SK-N-SH (cell line): ENCODE measurements at regions not wholly inside any gene's neighbourhood (a gene's known extent, or its start where the extent isn't known, plus 50 kb on each side); places are given as distances from the start of the nearest gene placed in this dataset.

Source experiments
- NFIC ChIP-seq: IDR thresholded peaks from 2 replicates; pipeline ENCODE4 v1.4.0; 2012; ENCODE audit warnings: borderline replicate concordance
- POLR2AphosphoS5 ChIP-seq: IDR thresholded peaks from 2 replicates; pipeline ENCODE4 v1.6.1; 2012; ENCODE audit warnings: low read depth, low read length
- RAD21 ChIP-seq: IDR thresholded peaks from 2 replicates; pipeline ENCODE4 v1.6.1; 2012; ENCODE audit warnings: mild to moderate bottlenecking, low read length
- RFX5 ChIP-seq: IDR thresholded peaks from 2 replicates; pipeline ENCODE4 v1.6.1; 2012; ENCODE audit warnings: mild to moderate bottlenecking, improper control_type of control experiment, low read length
- RXRA ChIP-seq: IDR thresholded peaks from 2 replicates; pipeline ENCODE4 v1.4.0; 2012; ENCODE audit warnings: low read depth, mild to moderate bottlenecking, borderline replicate concordance
- SMC3 ChIP-seq: IDR thresholded peaks from 2 replicates; pipeline ENCODE4 v1.6.1; 2012; ENCODE audit warnings: low read depth, low read length, improper control_type of control experiment
- TAF1 ChIP-seq: IDR thresholded peaks from 2 replicates; pipeline ENCODE4 v1.6.1; 2012; ENCODE audit warnings: low read depth, mild to moderate bottlenecking, low read length, moderate library complexity, borderline replicate concordance
- TCF12 ChIP-seq: IDR thresholded peaks from 2 replicates; pipeline ENCODE4 v1.4.0; 2012
- TEAD4 ChIP-seq: IDR thresholded peaks from 2 replicates; pipeline ENCODE4 v1.4.0; 2012; ENCODE audit warnings: mild to moderate bottlenecking, borderline replicate concordance; ENCODE audit not compliant: insufficient read depth
- YY1 ChIP-seq: IDR thresholded peaks from 2 replicates; pipeline ENCODE4 v1.4.0; 2012; ENCODE audit warnings: low read depth, mild to moderate bottlenecking
- TF ChIP-seq, protein P1 (sequence below): fragments of 200-600 bp; sonication (generic); IDR thresholded peaks from 2 replicates; pipeline ENCODE4 v1.6.1; 2017; ENCODE audit warnings: antibody characterized with exemption, mild to moderate bottlenecking, moderate library complexity
- TF ChIP-seq, protein P2 (sequence below): IDR thresholded peaks from 2 replicates; pipeline ENCODE4 v1.4.0; 2012; ENCODE audit warnings: low read depth
- TF ChIP-seq, protein P3 (sequence below): IDR thresholded peaks from 2 replicates; pipeline ENCODE4 v1.6.1; 2012; ENCODE audit warnings: mild to moderate bottlenecking, low read depth, low read length, moderate library complexity

DNA sequence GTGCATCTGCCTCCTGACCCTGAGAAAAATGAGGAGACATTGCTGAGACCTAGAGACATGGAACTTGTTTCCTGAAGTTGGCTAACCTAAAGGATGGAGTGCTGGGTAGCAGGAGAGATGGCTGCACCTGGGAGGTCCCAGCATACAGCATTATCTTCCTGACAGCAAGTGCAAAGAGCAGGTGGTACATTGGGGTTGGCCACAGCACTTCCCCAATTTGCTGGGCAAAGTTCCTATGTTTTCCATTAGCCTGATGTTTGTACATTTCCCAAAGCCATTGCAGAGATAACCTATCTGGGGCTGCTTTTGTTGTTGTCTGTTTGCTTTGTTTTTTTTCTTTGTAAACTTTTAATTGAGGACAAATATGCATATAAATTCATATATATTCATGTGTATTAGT, 296.7 kb downstream of the HRH4 start:
- TF ChIP-seq, protein P1, sequence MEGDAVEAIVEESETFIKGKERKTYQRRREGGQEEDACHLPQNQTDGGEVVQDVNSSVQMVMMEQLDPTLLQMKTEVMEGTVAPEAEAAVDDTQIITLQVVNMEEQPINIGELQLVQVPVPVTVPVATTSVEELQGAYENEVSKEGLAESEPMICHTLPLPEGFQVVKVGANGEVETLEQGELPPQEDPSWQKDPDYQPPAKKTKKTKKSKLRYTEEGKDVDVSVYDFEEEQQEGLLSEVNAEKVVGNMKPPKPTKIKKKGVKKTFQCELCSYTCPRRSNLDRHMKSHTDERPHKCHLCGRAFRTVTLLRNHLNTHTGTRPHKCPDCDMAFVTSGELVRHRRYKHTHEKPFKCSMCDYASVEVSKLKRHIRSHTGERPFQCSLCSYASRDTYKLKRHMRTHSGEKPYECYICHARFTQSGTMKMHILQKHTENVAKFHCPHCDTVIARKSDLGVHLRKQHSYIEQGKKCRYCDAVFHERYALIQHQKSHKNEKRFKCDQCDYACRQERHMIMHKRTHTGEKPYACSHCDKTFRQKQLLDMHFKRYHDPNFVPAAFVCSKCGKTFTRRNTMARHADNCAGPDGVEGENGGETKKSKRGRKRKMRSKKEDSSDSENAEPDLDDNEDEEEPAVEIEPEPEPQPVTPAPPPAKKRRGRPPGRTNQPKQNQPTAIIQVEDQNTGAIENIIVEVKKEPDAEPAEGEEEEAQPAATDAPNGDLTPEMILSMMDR = no peak
- TF ChIP-seq NFIC (no peak), SMC3 (no peak), TAF1 (no peak), RFX5 (no peak), YY1 (no peak), TEAD4 (no peak), RXRA (no peak), POLR2AphosphoS5 (no peak), RAD21 (no peak), TCF12 (no peak)
- TF ChIP-seq, protein P2, sequence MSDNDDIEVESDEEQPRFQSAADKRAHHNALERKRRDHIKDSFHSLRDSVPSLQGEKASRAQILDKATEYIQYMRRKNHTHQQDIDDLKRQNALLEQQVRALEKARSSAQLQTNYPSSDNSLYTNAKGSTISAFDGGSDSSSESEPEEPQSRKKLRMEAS = no peak
- TF ChIP-seq, protein P3, sequence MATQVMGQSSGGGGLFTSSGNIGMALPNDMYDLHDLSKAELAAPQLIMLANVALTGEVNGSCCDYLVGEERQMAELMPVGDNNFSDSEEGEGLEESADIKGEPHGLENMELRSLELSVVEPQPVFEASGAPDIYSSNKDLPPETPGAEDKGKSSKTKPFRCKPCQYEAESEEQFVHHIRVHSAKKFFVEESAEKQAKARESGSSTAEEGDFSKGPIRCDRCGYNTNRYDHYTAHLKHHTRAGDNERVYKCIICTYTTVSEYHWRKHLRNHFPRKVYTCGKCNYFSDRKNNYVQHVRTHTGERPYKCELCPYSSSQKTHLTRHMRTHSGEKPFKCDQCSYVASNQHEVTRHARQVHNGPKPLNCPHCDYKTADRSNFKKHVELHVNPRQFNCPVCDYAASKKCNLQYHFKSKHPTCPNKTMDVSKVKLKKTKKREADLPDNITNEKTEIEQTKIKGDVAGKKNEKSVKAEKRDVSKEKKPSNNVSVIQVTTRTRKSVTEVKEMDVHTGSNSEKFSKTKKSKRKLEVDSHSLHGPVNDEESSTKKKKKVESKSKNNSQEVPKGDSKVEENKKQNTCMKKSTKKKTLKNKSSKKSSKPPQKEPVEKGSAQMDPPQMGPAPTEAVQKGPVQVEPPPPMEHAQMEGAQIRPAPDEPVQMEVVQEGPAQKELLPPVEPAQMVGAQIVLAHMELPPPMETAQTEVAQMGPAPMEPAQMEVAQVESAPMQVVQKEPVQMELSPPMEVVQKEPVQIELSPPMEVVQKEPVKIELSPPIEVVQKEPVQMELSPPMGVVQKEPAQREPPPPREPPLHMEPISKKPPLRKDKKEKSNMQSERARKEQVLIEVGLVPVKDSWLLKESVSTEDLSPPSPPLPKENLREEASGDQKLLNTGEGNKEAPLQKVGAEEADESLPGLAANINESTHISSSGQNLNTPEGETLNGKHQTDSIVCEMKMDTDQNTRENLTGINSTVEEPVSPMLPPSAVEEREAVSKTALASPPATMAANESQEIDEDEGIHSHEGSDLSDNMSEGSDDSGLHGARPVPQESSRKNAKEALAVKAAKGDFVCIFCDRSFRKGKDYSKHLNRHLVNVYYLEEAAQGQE = no peak
